HG03571 (cell line): ENCODE measurements at regions not wholly inside any gene's neighbourhood (a gene's known extent, or its start where the extent isn't known, plus 50 kb on each side); places are given as distances from the start of the nearest gene placed in this dataset.

Experiments
- ATAC-seq: cut with Tn5 transposase; IDR thresholded peaks from one replicate; pipeline ENCODE4 v1.9.1; 2021; ENCODE audit not compliant: unreplicated experiment

DNA sequence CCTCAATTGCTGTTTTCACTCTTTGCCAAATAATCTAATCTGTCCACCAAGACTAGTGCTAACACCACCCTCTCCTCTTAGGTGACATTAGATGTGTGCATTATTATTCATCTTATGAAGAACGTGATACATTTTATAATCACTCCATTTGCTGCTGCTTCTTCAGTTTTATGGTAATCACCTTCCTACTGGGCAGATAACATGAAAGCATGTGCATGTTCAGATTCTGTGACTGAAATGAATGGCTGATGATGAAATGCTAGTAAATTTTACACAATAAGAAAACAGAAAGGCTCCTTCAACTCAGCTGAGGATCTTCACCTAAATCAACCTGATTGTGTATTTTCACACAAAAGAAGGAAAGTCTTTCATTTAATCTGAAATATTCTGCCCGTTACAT, 577.6 kb downstream of the CSNK1G3 start:
- ATAC-seq, result no peak

DNA sequence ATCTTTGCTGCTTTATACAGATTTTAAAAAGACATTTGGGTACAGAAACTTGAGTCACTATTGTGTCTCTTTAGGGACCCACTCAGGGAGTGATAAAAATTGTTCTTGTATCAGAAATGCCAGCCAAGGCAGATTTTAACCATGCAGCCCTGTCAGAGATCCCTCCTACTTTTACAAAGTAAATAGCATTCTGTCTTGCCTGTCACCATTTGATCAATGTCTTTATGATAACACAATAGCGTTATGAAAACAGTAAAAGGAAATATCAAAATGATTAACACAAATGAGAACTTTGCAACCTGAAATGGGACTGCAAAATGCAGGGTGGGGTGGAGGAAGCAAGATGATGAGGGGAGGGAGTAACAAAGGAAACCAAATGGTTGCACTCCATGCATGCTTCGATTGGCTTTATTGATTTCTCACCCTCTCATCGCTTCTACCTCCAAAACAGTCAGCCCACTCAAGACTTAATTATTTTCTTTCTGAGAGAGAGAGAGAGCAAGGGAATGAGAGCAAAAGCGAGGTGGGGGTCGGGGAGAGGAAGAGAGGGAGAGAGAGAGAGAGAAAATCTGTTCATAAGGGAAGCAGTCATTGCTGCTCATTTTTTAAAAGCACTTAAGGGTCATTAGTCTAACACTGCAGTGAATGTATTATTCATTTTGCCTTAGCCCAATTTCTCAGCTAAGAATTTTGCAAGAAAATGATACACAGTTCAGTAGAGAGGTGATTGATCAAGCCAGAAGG, 576.5 kb downstream of the CSNK1G3 start:
- ATAC-seq, result no peak

DNA sequence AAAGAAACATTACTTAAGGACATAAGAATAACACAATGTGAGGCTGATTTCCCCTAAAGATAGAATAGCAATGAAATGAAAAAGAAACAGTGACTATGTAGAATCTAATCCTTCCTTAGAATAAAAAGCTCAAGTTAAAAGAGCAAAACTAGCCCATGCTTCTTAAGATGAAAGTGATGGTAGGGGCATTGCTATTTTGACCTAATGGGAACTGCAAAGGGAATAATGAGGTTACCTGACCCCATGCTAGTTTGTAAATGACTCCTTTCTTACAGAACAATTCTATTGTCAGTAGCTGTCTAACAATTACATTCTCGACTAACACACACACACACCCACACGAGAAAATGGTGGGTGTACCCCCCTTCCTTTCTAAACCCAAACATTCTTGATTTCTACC, 575.8 kb downstream of the CSNK1G3 start:
- ATAC-seq, result no peak

DNA sequence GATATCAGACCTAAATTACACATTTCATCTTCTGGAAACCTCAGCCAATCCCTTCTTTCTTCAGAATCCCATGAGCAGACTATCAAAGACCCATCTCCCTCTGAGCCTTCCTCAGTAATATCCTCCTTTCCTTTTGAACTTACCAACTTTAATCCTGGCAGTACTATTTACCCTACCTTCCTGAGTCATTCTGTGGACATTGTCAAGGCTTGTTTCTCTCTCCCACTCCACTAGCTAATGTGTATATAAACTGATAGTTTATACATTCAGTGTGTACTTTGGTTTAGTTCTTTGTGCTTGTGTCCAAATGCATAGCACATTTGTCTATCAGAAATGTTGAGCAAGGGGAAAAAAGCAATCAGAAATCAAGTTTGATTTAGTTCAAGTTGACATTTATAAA, 568.3 kb downstream of the CSNK1G3 start:
- no peak for ATAC-seq

DNA sequence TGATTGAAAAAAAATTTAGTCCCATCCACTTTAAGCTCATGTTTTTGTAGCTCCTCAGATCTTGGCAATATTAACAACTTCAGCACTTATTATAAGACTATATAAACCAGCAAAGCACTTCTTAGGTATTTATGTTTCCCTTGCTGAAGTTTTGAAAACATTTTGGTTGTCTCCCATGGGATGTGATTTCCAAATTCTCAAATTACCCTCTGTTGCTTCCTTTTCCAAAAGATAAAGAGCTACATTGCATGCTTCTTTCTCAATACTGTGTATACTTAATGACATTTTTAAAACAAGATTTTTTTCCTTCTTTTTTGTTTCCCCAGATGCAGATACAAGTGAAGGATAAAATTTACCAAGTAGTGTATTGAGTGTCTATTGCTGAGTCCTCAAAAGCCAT, 567.1 kb downstream of the CSNK1G3 start:
- no peak for ATAC-seq

DNA sequence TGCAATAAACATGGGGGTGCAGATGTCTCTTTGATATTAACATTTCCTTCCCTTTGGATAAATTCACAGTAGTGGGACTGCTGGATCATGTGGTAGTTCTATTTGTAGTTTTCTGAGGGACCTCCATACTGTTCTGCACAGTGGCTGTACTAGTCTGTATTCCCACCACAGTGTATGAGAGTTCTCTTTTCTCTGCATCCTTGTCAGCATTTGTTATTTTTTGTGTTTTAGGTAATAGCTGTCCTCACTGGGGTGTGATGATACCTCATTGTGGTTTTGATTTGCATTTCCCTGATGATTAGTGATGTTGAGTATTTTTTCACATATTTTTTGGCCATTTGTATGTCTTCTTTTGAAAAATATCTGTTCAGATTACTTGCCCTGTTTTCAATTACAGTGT, 562.5 kb downstream of the CSNK1G3 start:
- ATAC-seq, result no peak

DNA sequence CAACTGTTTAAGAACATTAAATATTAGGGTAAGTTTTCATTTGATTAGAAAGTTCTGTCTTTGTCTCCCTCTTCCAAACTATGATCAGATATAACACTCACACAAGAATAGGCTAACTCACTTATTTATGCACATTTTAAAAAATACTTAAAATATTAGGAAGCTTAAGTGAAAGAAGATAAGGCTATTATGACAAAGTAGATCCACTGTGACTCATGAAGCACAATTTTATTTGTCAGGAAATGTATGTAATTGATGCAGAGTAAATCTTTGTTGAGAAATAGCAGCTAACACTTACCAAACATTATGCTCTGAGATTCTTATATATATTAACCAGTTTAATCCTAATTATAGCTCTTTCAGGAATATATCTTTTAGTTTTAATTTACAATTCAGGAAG, 560.6 kb downstream of the CSNK1G3 start:
- ATAC-seq, result no peak

DNA sequence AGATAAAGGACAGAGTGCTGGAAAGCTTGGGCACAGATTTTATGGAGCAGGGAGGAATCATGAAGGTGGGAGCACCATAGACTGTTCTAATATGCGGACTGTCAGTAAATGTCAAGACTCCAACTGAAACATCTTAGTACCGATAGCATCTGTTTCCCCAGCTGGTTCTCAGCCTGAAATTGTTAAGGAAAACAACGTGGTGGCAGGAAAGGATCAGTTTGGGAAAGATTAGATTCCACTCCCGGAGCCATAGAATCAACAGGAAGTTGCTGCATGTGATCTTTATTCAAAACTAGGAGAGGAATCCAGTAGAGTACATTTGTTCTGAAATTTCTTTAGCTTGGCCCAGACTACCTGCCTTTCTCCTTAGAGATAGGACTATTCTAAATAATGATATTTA, 559.1 kb downstream of the CSNK1G3 start:
- ATAC-seq, result no peak

DNA sequence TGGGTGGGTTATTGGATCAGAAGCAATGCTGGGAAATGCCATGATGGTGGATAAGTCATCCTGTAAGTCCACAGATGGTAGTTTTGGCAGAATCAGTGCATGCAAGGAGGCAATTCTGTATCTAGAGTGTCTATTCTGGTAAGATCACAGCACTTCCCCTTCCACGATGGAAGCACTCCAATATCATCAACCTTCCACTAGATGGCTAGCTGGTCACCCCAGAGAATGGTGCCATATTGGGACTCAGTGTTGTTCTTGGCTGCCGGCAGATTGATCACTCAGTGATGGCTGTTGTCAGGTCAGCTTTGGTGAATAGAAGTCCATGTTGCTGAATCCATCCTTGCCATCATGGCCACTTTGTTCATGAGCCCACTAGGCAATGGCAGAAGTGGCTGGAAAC, 553.5 kb downstream of the CSNK1G3 start:
- ATAC-seq, result no peak

DNA sequence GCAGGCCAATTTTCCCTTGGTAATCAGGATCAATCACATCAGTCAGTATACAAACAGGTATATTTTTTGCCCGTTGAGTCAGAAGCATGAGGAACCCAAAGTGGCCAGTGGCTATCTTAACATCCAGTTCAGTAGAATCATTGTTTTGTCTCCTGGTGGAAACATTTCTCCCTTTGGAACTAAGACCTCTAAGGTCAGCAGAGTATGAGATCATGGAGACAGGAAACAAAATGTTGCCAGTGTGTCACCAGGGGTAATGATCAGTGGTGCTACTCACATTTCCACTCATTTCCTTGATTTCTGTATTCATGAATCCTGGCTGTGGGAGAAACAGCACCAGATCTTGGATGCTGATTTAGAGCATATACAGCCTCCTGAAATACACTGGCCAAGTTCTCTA, 553.0 kb downstream of the CSNK1G3 start:
- no peak for ATAC-seq

DNA sequence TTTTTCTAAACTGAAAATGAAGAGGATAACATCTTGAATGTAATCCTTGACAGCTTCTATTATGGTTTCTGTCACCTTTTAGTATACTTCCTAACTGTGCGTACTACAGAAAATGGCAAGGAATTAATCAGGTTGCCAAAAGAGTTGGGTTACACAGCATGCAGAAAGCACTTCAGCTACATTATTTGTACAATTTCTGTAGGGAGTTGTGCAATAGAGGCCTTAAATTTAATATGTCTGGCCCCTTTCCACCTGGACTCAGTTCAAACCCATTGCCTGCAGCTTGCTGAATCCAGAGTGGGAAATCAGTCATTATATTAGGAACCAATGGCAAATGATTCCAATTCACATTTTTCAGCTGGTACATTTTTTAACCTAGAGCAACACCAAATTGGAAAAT, 549.7 kb downstream of the CSNK1G3 start:
- no peak for ATAC-seq

DNA sequence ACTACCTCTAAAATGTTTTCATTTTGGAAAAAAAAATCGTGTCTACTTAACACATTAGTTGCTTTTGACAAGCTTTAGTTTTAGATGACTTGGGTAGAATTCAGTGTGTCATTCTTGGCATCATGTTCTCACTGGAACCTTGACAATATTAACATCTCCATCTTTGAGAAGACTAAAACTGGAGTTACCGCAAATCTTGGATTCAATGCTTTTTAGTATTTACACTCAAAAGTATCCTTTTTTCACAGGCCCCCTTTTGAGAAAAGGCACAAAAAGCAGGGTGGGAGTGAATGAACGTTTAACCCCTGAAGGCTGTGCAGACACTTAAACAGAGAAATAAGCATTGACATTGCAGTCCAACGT, 549.1 kb downstream of the CSNK1G3 start:
- no peak for ATAC-seq

DNA sequence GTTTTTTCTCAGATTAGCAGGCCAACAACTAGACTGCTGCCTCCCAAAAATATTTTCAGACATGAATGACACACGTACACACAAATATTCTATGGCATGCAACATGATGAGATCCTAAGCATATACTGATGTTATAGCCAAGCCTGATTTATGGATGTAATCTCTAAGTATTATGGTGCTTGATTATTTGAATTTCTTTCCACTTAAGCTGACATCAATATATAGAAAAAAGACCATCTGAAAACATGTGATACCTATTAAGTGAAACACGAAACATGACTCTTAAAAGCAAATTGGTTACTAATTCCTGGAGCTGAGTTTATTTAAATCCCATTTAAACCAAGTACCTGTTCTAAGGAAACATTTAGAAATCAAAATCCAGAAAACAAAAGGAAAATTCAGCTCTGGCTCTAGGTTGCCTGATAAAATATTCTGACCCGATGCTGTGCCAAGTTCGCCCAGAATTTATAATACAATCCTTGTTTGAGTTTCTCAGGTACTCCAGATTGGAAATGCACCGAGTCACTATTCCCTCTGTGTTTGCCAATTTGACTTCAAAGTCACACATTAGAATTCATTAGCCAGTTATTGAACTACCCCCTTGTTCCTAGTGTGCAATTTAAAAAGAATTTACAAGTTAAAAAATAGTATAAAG, 548.6 kb downstream of the CSNK1G3 start:
- ATAC-seq, result no peak

DNA sequence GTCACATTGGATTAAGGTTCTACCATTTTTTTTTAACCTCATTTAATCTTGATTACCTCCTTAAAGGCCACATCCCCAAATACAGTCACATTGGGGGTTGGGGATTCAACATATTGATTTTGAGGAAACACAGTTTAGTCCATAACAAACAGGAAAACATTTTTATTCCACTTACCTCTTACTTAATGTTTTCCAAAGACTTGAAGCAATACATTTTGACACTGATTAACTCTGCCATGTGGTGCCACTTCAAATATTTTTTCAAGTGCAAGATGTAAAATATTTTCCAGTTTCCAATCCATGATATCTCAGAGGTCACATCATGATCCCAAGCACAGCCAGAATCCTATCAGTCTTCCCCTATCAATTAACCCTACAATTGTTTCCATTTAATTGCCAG, 548.0 kb downstream of the CSNK1G3 start:
- no peak for ATAC-seq

DNA sequence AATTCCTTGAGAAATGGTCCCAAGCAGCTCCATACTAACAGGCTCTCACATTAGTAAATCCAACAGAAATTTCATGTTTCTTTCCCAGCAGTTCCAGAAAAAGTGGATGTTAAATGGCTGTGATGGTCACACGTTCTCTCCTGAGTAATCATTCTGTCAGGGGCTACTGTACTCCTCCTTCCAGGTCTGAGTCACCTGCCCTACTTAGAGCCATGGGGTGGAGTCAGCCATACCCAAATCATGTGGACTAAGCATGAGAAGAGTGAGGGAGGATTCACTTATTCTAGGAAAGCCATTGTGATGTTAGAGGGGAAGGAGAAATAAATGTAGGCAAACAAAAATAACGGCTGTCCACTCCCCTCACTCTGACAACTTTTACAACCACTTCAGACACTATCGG, 547.2 kb downstream of the CSNK1G3 start:
- no peak for ATAC-seq

DNA sequence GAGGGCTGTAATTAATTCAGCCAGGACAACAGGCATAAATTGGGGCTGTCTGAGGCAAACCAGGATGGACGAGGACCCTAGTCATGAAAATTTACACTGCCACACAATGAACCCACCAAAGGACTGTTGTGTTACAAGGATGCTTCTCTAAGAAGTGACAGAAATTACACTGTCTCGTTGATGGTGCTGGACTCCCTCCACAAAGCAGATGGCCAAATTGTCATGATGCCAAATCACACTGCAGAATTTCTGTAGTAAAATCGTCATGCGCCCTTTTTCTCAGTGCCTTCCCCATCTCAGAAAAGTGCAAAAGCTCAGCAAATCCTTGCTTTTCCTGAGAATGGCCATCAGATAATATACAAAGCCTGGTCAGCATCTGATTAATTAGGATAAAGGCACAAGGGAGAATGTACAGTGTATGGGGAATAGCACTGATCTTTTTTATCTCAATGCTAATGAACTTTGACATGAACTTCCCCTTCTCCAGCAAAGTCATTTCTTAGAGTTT, 545.8 kb downstream of the CSNK1G3 start:
- no peak for ATAC-seq

DNA sequence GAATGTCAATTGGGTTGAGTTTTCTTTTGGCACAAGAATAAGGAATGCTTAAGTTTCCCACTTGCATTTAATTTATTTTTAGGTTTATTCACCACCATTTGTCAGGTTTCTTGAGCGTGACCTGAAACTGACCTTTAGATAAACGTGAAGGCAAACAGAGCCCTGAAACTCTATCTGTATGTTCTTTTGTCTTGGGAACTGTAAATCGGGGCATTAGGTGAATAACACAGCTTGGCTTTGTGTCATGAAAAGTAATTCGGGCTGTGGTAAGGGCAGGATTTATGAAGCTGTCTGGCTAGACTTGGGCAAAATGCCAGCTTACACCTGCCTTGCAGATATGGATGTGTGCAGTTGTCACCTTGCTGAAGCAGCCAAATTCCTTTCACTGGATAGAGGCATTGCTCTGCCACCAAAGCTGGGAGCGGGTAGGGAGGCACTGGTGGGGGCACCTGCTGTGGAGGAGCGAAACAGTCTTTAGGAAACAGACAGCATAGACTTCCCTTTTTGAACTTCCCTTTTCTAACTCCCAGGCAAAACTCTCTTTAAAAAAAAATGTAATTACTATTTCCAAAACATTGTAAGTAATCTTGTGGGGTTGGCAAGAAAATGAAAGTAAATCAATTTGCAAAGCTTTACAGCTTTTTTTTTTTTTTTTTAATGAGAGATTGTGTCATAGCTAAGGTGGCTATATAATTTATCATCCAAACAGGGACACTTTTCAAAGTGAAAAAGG, 545.2 kb downstream of the CSNK1G3 start:
- ATAC-seq, result peak; percentile 53

DNA sequence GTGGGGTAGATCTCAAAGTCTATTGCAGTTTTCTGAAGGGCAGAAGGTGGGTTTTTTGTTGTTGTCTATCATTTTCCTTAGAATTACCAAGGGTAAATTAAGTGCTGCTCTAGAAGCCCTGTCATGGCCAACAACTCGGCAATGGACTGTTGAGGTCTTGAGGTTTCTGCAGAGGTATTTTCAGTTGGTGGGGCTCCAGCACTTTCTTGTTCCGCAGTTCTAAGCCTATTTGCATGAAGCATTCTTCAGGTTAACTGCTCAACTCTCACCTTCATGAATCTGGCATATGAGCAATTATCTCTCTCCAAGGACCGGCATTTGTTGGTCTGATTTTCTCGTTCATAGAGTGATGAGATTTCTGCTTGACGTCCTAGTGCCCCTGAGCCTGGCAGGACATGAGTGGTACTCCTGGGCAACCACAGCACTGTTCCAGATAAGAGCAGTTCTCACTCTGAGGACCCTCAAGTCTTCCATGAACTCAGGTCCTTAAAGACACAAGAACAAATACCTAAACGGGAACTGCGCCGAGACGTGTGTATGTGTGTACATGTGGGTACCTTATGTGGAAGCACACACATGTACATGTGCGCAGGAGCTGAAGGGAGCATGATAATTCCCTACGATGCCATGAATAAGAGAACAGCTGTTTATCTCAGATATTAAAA, 544.5 kb downstream of the CSNK1G3 start:
- peak; percentile 75 for ATAC-seq

DNA sequence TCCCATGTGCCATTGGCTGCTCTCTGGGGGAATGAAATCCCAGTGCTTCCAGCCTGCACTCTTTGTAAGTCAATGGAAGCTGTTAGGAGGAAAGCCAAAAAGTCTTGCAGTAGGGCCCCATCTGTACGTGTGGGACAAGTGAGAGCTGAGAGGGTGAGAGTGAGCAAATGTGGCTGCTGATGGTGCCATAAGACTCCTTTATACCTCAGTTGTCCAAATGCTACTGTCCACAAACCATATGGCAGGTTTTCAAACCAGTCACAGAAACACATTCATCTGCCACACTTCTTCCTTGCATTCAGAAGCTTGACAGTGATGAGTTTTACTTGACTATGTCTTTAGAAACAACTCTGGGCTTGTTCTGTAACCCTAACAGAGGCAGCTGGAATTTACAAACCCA, 543.8 kb downstream of the CSNK1G3 start:
- ATAC-seq, result no peak

DNA sequence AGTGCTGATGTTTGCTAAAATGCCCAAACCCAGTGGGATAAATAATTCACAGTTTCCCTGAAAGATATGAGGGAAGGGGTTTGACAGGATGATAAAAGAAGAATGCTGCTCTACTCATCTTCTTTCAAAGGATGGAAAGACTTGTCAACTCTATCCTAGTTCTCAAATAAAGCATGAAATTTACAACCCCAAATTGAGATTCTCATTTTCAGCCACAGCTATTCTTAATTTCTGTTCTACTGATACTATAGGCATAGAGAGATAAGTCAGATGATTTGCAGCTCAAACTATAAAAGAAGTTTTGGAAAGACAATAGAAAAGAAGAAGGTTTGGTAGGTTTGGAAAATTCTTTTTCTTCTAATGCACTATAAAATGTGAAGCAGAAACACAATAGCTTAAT, 542.6 kb downstream of the CSNK1G3 start:
- no peak for ATAC-seq

DNA sequence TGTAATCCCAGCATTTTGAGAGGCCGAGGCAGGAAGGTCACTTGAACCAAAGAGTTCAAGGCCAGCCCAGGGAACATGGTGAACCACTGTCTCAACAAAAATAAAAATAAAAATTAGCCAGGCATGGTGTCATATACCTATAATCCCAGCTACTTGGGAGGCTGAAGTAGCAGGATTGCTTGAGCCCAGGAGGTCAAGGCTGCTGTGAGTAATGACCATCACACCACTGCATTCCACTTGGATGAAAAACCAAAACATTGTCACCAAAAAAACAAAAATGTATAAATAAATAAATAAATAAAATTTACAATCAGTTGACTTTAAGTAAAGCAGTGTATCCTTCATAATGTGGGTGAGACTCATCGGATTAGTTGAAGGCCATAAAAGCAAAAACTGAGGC, 541.4 kb downstream of the CSNK1G3 start:
- no peak for ATAC-seq

DNA sequence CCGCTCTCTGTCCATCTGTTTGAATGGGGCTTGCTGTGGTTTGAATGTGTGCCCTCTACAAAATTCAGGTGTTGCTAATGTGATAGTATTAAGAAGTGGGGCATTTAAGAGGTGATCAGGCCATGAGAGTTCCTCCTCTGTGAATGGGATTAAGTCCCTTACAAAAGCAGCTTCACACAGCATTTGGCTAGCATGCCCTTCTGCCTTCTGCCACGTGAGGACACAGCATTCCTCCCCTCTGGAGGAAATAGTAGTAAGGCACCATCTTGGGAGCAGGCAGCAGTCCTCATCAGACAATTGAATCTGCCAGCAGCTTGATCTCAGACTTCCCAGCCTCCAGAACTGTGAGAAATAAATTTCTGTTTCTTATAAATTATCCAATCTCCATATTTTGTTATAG, 540.2 kb downstream of the CSNK1G3 start:
- no peak for ATAC-seq
